Fibroblast of pulmonary artery (primary cell): ENCODE measurements at regions not wholly inside any gene's neighbourhood (a gene's known extent, or its start where the extent isn't known, plus 50 kb on each side); places are given as distances from the start of the nearest gene placed in this dataset.

Experiments
- DNase-seq: peaks from one replicate; pipeline ENCODE4 v3.0.0-alpha.2; 2010; ENCODE audit warnings: low read depth
- H3K4me3 ChIP-seq: replicated peaks from 2 replicates; pipeline ENCODE4 v1.5.1; 2011; ENCODE audit warnings: low read depth, mild to moderate bottlenecking, control low read depth, low read length, moderate library complexity
- TF ChIP-seq, protein P1 (sequence below): IDR thresholded peaks from 2 replicates; pipeline ENCODE4 v1.5.1; 2011; ENCODE audit warnings: mild to moderate bottlenecking, control low read depth, low read length, inconsistent platforms; ENCODE audit errors: missing control alignments

DNA sequence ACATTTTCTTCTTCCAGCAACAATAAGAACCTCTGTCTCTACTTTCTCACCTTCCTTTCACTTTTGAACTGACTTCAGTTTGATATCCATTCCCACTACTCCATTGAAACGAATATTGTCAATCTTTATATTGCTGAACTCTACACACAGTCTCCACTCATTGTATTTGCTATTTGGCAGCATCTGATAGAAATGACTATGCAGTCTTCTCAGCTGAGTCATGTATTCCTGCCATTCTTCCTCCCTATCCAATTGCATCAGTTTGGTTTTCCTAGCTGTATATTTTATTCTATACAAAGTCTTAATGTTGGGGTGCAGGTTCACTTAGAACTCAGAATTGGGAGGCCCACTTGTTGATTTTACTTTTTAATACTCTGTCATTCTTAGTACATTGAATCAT lies 107.5 kb upstream of the CPNE8 start:
- H3K4me3 ChIP-seq: no peak overlapping the region
- DNase-seq: peak; percentile 8
- TF ChIP-seq, protein P1, sequence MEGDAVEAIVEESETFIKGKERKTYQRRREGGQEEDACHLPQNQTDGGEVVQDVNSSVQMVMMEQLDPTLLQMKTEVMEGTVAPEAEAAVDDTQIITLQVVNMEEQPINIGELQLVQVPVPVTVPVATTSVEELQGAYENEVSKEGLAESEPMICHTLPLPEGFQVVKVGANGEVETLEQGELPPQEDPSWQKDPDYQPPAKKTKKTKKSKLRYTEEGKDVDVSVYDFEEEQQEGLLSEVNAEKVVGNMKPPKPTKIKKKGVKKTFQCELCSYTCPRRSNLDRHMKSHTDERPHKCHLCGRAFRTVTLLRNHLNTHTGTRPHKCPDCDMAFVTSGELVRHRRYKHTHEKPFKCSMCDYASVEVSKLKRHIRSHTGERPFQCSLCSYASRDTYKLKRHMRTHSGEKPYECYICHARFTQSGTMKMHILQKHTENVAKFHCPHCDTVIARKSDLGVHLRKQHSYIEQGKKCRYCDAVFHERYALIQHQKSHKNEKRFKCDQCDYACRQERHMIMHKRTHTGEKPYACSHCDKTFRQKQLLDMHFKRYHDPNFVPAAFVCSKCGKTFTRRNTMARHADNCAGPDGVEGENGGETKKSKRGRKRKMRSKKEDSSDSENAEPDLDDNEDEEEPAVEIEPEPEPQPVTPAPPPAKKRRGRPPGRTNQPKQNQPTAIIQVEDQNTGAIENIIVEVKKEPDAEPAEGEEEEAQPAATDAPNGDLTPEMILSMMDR: no peak

DNA sequence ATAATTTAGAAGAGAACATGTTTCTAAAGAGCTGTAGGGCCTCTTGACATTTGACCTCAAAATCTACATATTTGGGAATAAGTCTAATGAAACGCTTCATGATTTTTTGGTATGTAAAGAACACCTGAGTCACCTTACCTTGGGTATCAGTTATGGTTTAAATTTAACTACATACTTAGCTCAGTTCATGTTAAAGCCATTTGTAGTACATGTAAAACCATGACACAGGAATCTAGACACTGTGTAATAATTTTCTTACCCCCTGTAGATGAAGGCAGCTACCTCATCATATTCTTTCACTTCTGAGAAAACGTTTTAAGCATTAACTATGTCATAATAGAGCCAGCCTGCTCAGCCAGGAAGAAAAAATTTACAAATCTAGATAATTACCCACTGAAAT lies 105.8 kb upstream of the CPNE8 start:
- TF ChIP-seq, protein P1: no peak
- DNase-seq: no peak

DNA sequence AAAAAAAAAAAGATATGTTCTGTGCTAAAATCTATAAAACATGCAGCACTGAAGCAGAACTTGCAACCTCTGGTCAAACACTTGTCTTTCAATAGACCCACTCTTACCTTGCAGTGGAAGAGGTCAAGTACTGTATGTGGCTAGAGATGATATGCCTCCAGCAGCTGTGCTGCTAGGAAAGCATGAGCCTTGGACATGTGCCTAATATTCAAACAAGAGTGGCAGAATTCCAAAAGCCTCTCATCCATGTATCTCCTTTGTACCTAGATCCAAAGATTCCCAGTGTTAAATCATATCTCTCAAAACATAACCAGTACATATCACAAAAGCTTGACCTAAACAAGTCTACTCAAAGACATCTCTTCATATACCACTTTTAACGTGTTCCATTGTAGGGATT lies 105.0 kb upstream of the CPNE8 start:
- DNase-seq: no peak
- no peak overlapping the region for H3K4me3 ChIP-seq
- TF ChIP-seq, protein P1: no peak

More for the DNA sequence above, 105.8 kb upstream of the CPNE8 start:
- H3K4me3 ChIP-seq: no peak overlapping the region

DNA sequence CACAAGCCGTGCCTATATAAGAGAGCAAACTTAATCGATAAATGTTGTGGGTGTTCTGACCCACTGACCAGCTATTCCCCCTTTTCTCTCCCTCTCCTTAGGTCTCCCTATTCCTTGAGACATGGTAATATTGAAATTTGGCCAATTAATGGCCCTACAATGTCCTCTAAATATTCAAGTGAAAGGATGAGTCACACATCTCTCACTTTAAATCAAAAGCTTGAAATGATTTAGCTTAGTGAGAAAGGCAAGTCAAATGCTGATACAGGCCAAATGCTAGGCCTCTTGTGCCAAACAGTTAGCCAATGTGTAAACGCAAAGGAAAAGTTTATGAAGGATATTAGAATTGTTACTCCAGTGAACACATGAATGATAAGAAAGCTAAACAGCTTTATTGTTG lies 102.2 kb upstream of the CPNE8 start:
- DNase-seq: no peak
- TF ChIP-seq, protein P1: no peak
- H3K4me3 ChIP-seq: no peak overlapping the region

DNA sequence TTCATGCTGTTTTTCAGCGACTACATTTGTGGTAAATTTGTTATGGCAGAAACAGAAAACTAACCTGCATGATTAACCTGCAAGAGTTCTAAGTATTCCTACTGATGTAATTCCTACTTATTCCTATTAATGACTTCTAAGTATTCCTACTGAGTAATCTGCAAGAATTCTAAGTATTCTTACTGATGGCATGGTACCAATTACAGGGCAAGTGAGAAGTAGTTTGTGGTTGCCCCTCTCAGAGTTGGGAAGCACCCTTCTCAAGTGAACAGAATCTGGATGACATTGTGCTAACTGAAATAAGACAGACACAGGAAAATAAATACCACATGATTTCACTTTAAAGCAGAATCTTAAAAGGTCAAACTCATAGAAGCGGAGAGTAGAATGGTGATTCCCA lies 100.9 kb upstream of the CPNE8 start:
- DNase-seq: no peak
- TF ChIP-seq, protein P1: no peak
- H3K4me3 ChIP-seq: no peak overlapping the region

DNA sequence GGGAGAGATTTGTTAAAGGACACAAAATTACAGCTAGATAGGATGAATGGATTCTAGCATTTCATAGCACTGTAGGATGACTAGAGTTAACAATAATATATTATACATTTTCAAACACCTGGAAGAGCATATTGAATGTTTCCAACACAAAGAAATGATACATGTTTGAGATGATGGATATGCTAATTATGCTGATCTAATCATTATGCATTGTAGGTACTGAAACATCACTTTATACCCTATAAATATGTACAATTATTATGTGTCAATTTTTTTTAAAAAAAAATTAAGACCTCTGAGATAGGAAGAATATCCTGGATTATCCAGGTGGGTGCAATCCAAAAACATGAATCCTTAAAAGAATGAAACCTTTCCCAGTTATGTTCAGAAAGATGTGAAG lies 100.3 kb upstream of the CPNE8 start:
- DNase-seq: no peak
- no peak overlapping the region for H3K4me3 ChIP-seq
- TF ChIP-seq, protein P1: no peak

DNA sequence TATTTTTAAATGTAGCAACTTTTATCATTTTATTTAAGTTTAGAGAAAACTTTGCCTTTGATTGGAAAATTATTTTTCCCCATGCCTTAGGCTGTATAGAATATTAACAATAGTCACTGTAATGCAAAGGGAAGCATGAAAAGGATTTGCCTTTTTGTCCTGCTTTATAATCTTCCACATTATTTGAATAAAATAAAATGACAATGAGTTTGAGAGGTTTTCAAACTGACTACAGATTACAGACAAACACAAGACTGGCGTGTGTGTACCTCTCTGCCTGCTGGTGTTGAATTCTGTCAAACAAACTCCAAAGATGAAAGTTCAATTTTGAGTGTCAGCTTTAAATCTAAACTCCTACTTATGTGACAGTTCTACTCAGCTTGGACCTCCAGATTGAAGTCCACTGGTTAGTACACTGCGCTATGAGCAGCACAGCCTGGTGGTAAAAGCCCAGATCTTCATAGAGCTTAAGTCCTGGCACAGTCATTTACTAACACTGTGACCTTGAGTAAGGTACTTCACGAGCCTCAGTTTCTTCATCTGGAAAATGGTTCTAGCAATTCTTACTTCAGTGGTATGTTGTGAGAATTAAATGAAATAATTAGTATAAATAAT lies 98.3 kb upstream of the CPNE8 start:
- H3K4me3 ChIP-seq: no peak overlapping the region
- DNase-seq: no peak
- TF ChIP-seq, protein P1: no peak
